ENCODE measurements at regions not wholly inside any gene's neighbourhood (a gene's known extent, or its start where the extent isn't known, plus 50 kb on each side); places are given as distances from the start of the nearest gene placed in this dataset.

- peaks cover 30% of the 10 kb centered on the region for H3K4me1 Mint-ChIP-seq (ENCODE audit: low read depth)
- H3K27ac Mint-ChIP-seq: no peak overlapping the region
- no peak overlapping the region for H3K4me3 Mint-ChIP-seq
- intact Hi-C loops (cut with micrococcal nuclease): no loop called here
- no peaks in the 10 kb centered on the region for H3K9me3 Mint-ChIP-seq
- peaks cover 7% of the 10 kb centered on the region for H3K36me3 Mint-ChIP-seq (ENCODE audit: low read depth)
- H3K27me3 Mint-ChIP-seq: no peaks in the 10 kb centered on the region
Observed at GRCh38 chrX:7254144-7254543, 106.2 kb upstream of the PUDP start.

GRCh38 chrX:7253565-7253964, 105.6 kb upstream of the PUDP start:
- no peak overlapping the region for H3K4me3 Mint-ChIP-seq
- H3K9me3 Mint-ChIP-seq: no peaks in the 10 kb centered on the region

GRCh38 chrX:7252013-7252610, 104.2 kb upstream of the PUDP start:
- H3K27ac Mint-ChIP-seq: no peak overlapping the region
- H3K4me1 Mint-ChIP-seq (ENCODE audit: low read depth): peaks cover 25% of the 10 kb centered on the region
- no peaks in the 10 kb centered on the region for H3K9me3 Mint-ChIP-seq
- no peak overlapping the region for H3K4me3 Mint-ChIP-seq
- no peaks in the 10 kb centered on the region for H3K27me3 Mint-ChIP-seq
- no peaks in the 10 kb centered on the region for H3K36me3 Mint-ChIP-seq (ENCODE audit: low read depth)
- intact Hi-C loops (cut with micrococcal nuclease): no loop called here

More at GRCh38 chrX:7253565-7253964, 105.6 kb upstream of the PUDP start:
- peaks cover 7% of the 10 kb centered on the region for H3K36me3 Mint-ChIP-seq (ENCODE audit: low read depth)
- intact Hi-C loops (cut with micrococcal nuclease): no loop called here
- no peaks in the 10 kb centered on the region for H3K27me3 Mint-ChIP-seq
- peaks cover 25% of the 10 kb centered on the region for H3K4me1 Mint-ChIP-seq (ENCODE audit: low read depth)
- no peak overlapping the region for H3K27ac Mint-ChIP-seq

GRCh38 chrX:7247346-7247745, 99.4 kb upstream of the PUDP start:
- Mint-ChIP-seq H3K9me3 (no peaks in the 10 kb centered on the region), H3K36me3 (ENCODE audit: low read depth) (no peaks in the 10 kb centered on the region), H3K27me3 (no peaks in the 10 kb centered on the region), H3K4me3 (no peak overlapping the region), H3K4me1 (ENCODE audit: low read depth) (peaks cover 24% of the 10 kb centered on the region), H3K27ac (no peak overlapping the region)
- intact Hi-C loops (cut with micrococcal nuclease): no loop called here

GRCh38 chrX:7244405-7244804, 96.5 kb upstream of the PUDP start:
- Mint-ChIP-seq H3K4me3 (no peak overlapping the region), H3K9me3 (no peaks in the 10 kb centered on the region), H3K36me3 (ENCODE audit: low read depth) (no peaks in the 10 kb centered on the region), H3K27me3 (no peaks in the 10 kb centered on the region), H3K4me1 (ENCODE audit: low read depth) (peaks cover 12% of the 10 kb centered on the region), H3K27ac (no peak overlapping the region)
- intact Hi-C loops (cut with micrococcal nuclease): no loop called here

- intact Hi-C loops (cut with micrococcal nuclease): no loop called here
- H3K4me1 Mint-ChIP-seq (ENCODE audit: low read depth): peaks cover 17% of the 10 kb centered on the region
Observed at GRCh38 chrX:7242613-7243012, 94.7 kb upstream of the PUDP start.

GRCh38 chrX:7240929-7241328, 93.0 kb upstream of the PUDP start:
- Mint-ChIP-seq H3K27ac (no peak overlapping the region), H3K4me3 (no peak overlapping the region), H3K4me1 (ENCODE audit: low read depth) (peaks cover 19% of the 10 kb centered on the region)

More at GRCh38 chrX:7242613-7243012, 94.7 kb upstream of the PUDP start:
- Mint-ChIP-seq H3K36me3 (ENCODE audit: low read depth) (no peaks in the 10 kb centered on the region), H3K4me3 (no peak overlapping the region), H3K9me3 (no peaks in the 10 kb centered on the region), H3K27me3 (no peaks in the 10 kb centered on the region), H3K27ac (no peak overlapping the region)

GRCh38 chrX:7235071-7235470, 87.1 kb upstream of the PUDP start:
- no peaks in the 10 kb centered on the region for H3K9me3 Mint-ChIP-seq
- H3K36me3 Mint-ChIP-seq (ENCODE audit: low read depth): no peaks in the 10 kb centered on the region
- intact Hi-C loops (cut with micrococcal nuclease): loop anchor here (10.0 kb wide), 1 partner anchor 350 kb away; no protein-coding TSS in a partner anchor
- no peaks in the 10 kb centered on the region for H3K27me3 Mint-ChIP-seq
- no peak overlapping the region for H3K27ac Mint-ChIP-seq
- H3K4me3 Mint-ChIP-seq: no peak overlapping the region
- peaks cover 13% of the 10 kb centered on the region for H3K4me1 Mint-ChIP-seq (ENCODE audit: low read depth)

More at GRCh38 chrX:7240929-7241328, 93.0 kb upstream of the PUDP start:
- intact Hi-C loops (cut with micrococcal nuclease): no loop called here
- Mint-ChIP-seq H3K36me3 (ENCODE audit: low read depth) (no peaks in the 10 kb centered on the region), H3K27me3 (no peaks in the 10 kb centered on the region), H3K9me3 (no peaks in the 10 kb centered on the region)

GRCh38 chrX:7233580-7234406, 85.8 kb upstream of the PUDP start:
- intact Hi-C loops (cut with micrococcal nuclease): loop anchor here (10.0 kb wide), 1 partner anchor 351 kb away; no protein-coding TSS in a partner anchor
- Mint-ChIP-seq H3K9me3 (no peaks in the 10 kb centered on the region), H3K27ac (no peak overlapping the region), H3K4me3 (no peak overlapping the region), H3K27me3 (no peaks in the 10 kb centered on the region), H3K36me3 (ENCODE audit: low read depth) (no peaks in the 10 kb centered on the region), H3K4me1 (ENCODE audit: low read depth) (peaks cover 13% of the 10 kb centered on the region)

GRCh38 chrX:7228226-7228625, 80.3 kb upstream of the PUDP start:
- no peaks in the 10 kb centered on the region for H3K4me1 Mint-ChIP-seq (ENCODE audit: low read depth)
- no peaks in the 10 kb centered on the region for H3K9me3 Mint-ChIP-seq
- intact Hi-C loops (cut with micrococcal nuclease): no loop called here
- H3K27ac Mint-ChIP-seq: no peak overlapping the region
- H3K4me3 Mint-ChIP-seq: no peak overlapping the region
- no peaks in the 10 kb centered on the region for H3K27me3 Mint-ChIP-seq
- no peaks in the 10 kb centered on the region for H3K36me3 Mint-ChIP-seq (ENCODE audit: low read depth)

GRCh38 chrX:7225338-7225737, 77.4 kb upstream of the PUDP start:
- Mint-ChIP-seq H3K36me3 (ENCODE audit: low read depth) (peaks cover 7% of the 10 kb centered on the region), H3K27me3 (no peaks in the 10 kb centered on the region), H3K27ac (no peak overlapping the region), H3K9me3 (peaks cover 8% of the 10 kb centered on the region), H3K4me1 (ENCODE audit: low read depth) (no peaks in the 10 kb centered on the region), H3K4me3 (no peak overlapping the region)
- intact Hi-C loops (cut with micrococcal nuclease): no loop called here

- peaks cover 8% of the 10 kb centered on the region for H3K9me3 Mint-ChIP-seq
- intact Hi-C loops (cut with micrococcal nuclease): no loop called here
- no peak overlapping the region for H3K27ac Mint-ChIP-seq
- no peaks in the 10 kb centered on the region for H3K4me1 Mint-ChIP-seq (ENCODE audit: low read depth)
- H3K27me3 Mint-ChIP-seq: no peaks in the 10 kb centered on the region
- H3K4me3 Mint-ChIP-seq: no peak overlapping the region
- H3K36me3 Mint-ChIP-seq (ENCODE audit: low read depth): peaks cover 7% of the 10 kb centered on the region
Observed at GRCh38 chrX:7223271-7223670, 75.3 kb upstream of the PUDP start.

- Mint-ChIP-seq H3K4me3 (no peak overlapping the region), H3K9me3 (peaks cover 8% of the 10 kb centered on the region), H3K4me1 (ENCODE audit: low read depth) (no peaks in the 10 kb centered on the region), H3K36me3 (ENCODE audit: low read depth) (peaks cover 7% of the 10 kb centered on the region), H3K27ac (no peak overlapping the region), H3K27me3 (no peaks in the 10 kb centered on the region)
- intact Hi-C loops (cut with micrococcal nuclease): no loop called here
Observed at GRCh38 chrX:7220121-7220520, 72.2 kb upstream of the PUDP start.

GRCh38 chrX:7219153-7219705, 71.3 kb upstream of the PUDP start:
- Mint-ChIP-seq H3K27me3 (no peaks in the 10 kb centered on the region), H3K4me1 (ENCODE audit: low read depth) (no peaks in the 10 kb centered on the region), H3K4me3 (no peak overlapping the region), H3K36me3 (ENCODE audit: low read depth) (peaks cover 7% of the 10 kb centered on the region), H3K9me3 (peaks cover 8% of the 10 kb centered on the region), H3K27ac (no peak overlapping the region)
- intact Hi-C loops (cut with micrococcal nuclease): no loop called here

All from dendritic cell treated with granulocyte-macrophage colony-stimulating factor and Interleukin-4, amounts not matched to agents 40 ng/mL and 50 ng/mL, for 4 days (primary cell).